Natural killer cell (primary cell): ENCODE measurements at regions not wholly inside any gene's neighbourhood (a gene's known extent, or its start where the extent isn't known, plus 50 kb on each side); places are given as distances from the start of the nearest gene placed in this dataset.

Source experiments
- ATAC-seq, 3 donors: fragments of 150-1000 bp in 2 of 3; fragments of 200-7000 bp in 1 of 3; cut with Tn5 transposase; 1 replicate in 1 of 3; 2 replicates in 2 of 3; pipeline ENCODE4 v1.10.0; 2021; ENCODE audit warnings: mild to moderate bottlenecking in 2 of 3, moderate library complexity in 2 of 3
- DNase-seq, 2 donors: peaks; one replicate each; pipeline versions ENCODE4 v3.0.0 to v3.0.0-alpha.2; 2013 to 2021; ENCODE audit warnings: mixed read lengths in 1 of 2
- H3K27ac ChIP-seq: one replicate; pipeline ENCODE4 v1.5.1; 2013; ENCODE audit warnings: mild to moderate bottlenecking, low read length
- H3K27me3 ChIP-seq: one replicate; pipeline ENCODE4 v1.6.1; 2013; ENCODE audit warnings: low read length; ENCODE audit not compliant: control insufficient read depth, insufficient read depth
- H3K36me3 ChIP-seq: one replicate; pipeline ENCODE4 v1.6.1; 2013; ENCODE audit warnings: low read length; ENCODE audit not compliant: control insufficient read depth, insufficient read depth
- H3K4me1 ChIP-seq: one replicate; pipeline ENCODE4 v1.6.1; 2013; ENCODE audit warnings: low read length; ENCODE audit not compliant: control insufficient read depth, insufficient read depth
- H3K4me3 ChIP-seq: one replicate; pipeline ENCODE4 v1.5.1; 2013; ENCODE audit warnings: low read length
- H3K9me3 ChIP-seq: one replicate; pipeline ENCODE4 v1.6.1; 2013; ENCODE audit warnings: low read length; ENCODE audit not compliant: control insufficient read depth, insufficient read depth
- H3K27ac Mint-ChIP-seq, 2 donors: one replicate each; pipeline ENCODE4 v1.8.0; 2022; ENCODE audit warnings: mild to moderate bottlenecking in 2 of 2, mixed read lengths in 2 of 2, moderate library complexity in 1 of 2
- H3K27me3 Mint-ChIP-seq, 2 donors: one replicate each; pipeline ENCODE4 v1.8.0; 2022; ENCODE audit warnings: low read depth in 2 of 2, mixed read lengths in 2 of 2
- H3K36me3 Mint-ChIP-seq: one replicate; pipeline ENCODE4 v1.8.0; 2022; ENCODE audit warnings: mixed read lengths
- H3K4me1 Mint-ChIP-seq, 2 donors: one replicate each; pipeline ENCODE4 v1.8.0; 2022; ENCODE audit warnings: mixed read lengths in 2 of 2
- H3K4me3 Mint-ChIP-seq: one replicate; pipeline ENCODE4 v1.8.0; 2022; ENCODE audit warnings: mild to moderate bottlenecking, moderate library complexity, mixed read lengths
- H3K9me3 Mint-ChIP-seq, 2 donors: one replicate each; pipeline ENCODE4 v1.8.0; 2022; ENCODE audit warnings: mixed read lengths in 2 of 2
- CTCF ChIP-seq: fragments of 200-600 bp; IDR thresholded peaks from one replicate; pipeline ENCODE4 v1.8.0; 2022; ENCODE audit warnings: antibody characterized with exemption
- WGBS: methylation state at CpG from one replicate; pipeline ENCODE4 v1.1.7; 2013; ENCODE audit warnings: missing lambda C conversion rate; ENCODE audit not compliant: insufficient coverage; 5-methylcytosine and 5-hydroxymethylcytosine counted together
- intact Hi-C: fragments of 100-400 bp; cut with micrococcal nuclease; formaldehyde crosslinking; loops from one replicate; pipeline ENCODE4 v1.14.2; 2022

GRCh38 chr1:213934649-213935048 is 53.1 kb upstream of the PROX1 start:
- Histone ChIP-seq H3K4me3 (no peak overlapping the region), H3K27ac (no peak overlapping the region), H3K9me3 (no peaks in the 10 kb centered on the region), H3K27me3 (no peaks in the 10 kb centered on the region), H3K4me1 (no peaks in the 10 kb centered on the region), H3K36me3 (no peaks in the 10 kb centered on the region)
- 65% methylated on average over 4 of the region's 5 CpGs for WGBS
- TF ChIP-seq CTCF: no peak
- no peaks in the 10 kb centered on the region for H3K36me3 Mint-ChIP-seq
- peaks cover 3 to 6% of the 10 kb centered on the region in 2 donors for H3K9me3 Mint-ChIP-seq
- H3K27ac Mint-ChIP-seq: no peak overlapping the region
- H3K4me1 Mint-ChIP-seq: no peaks in the 10 kb centered on the region
- DNase-seq: no peak
- intact Hi-C loops: no loop called here
- no peak overlapping the region for H3K4me3 Mint-ChIP-seq
- no peak for ATAC-seq
- H3K27me3 Mint-ChIP-seq: no peaks in the 10 kb centered on the region

- DNase-seq: no peak
- WGBS: 78% methylated on average over 3 of the region's 3 CpGs
- Mint-ChIP-seq H3K9me3 (peaks cover 2 to 3% of the 10 kb centered on the region in 2 donors), H3K4me1 (no peaks in the 10 kb centered on the region), H3K27ac (no peak overlapping the region), H3K36me3 (no peaks in the 10 kb centered on the region), H3K27me3 (no peaks in the 10 kb centered on the region), H3K4me3 (no peak overlapping the region)
- H3K27ac ChIP-seq: no peak overlapping the region
- no peak for TF ChIP-seq CTCF
- no peak for ATAC-seq
- H3K4me3 ChIP-seq: no peak overlapping the region
- intact Hi-C loops: no loop called here
- no peaks in the 10 kb centered on the region for H3K4me1 ChIP-seq
- no peaks in the 10 kb centered on the region for H3K27me3 ChIP-seq
- no peaks in the 10 kb centered on the region for H3K36me3 ChIP-seq
- no peaks in the 10 kb centered on the region for H3K9me3 ChIP-seq
Measured at GRCh38 chr1:213936571-213936970, 51.2 kb upstream of the PROX1 start.
